ENCODE measurements at regions not wholly inside any gene's neighbourhood (a gene's known extent, or its start where the extent isn't known, plus 50 kb on each side); places are given as distances from the start of the nearest gene placed in this dataset.

GRCh38 chr6:81937296-81937937 lies 184.9 kb upstream of the TENT5A start:
- no peak for TF ChIP-seq POLR2AphosphoS5 (IDR thresholded peaks at IDR 0.05)
- TF ChIP-seq CTCF (IDR thresholded peaks at IDR 0.05): no peak
- TF ChIP-seq POLR2A (IDR thresholded peaks at IDR 0.05): no peak
